IMR-90 (cell line): ENCODE measurements at regions not wholly inside any gene's neighbourhood (a gene's known extent, or its start where the extent isn't known, plus 50 kb on each side); places are given as distances from the start of the nearest gene placed in this dataset.

Experiments used
- ATAC-seq: fragments of 200-7000 bp; cut with Tn5 transposase; 2 replicates; pipeline ENCODE4 v1.9.1; 2020; ENCODE audit warnings: low read depth, mild to moderate bottlenecking, moderate library complexity
- BruUV-seq: library from RNA; stranded (reverse); fragments of 400-500 nt; replicated peaks from 2 replicates; lab custom pipeline; 2021; lab: Mats Ljungman, UMichigan
- CTCF ChIA-PET: fragments of 300-600 bp; formaldehyde crosslinking; extraction: SDS; loops from one replicate; lab custom pipeline; 2021; ENCODE audit warnings: antibody characterized with exemption; lab: Yijun Ruan, JAX
- POLR2A ChIA-PET: fragments of 300-600 bp; sonication (Branson Sonifier 250); formaldehyde crosslinking; loops from one replicate; lab custom pipeline; 2022; ENCODE audit warnings: antibody characterized with exemption; ENCODE audit not compliant: unreplicated experiment; lab: Charles Lee
- DNase-seq: peaks from one replicate; pipeline ENCODE4 v3.0.0; 2013
- H2AFZ ChIP-seq: replicated peaks from 2 replicates; pipeline ENCODE3; 2013; ENCODE audit warnings: low read length, mild to moderate bottlenecking; ENCODE audit not compliant: poor library complexity
- H2AK5ac ChIP-seq: 2 replicates; pipeline ENCODE4 v1.6.1; 2013; ENCODE audit warnings: low read depth, low read length, inconsistent platforms
- H2AK9ac ChIP-seq: replicated peaks from 2 replicates; pipeline ENCODE3; 2013; ENCODE audit warnings: mild to moderate bottlenecking, low read depth, low read length, moderate library complexity; ENCODE audit not compliant: poor library complexity
- H2BK120ac ChIP-seq: 2 replicates; pipeline ENCODE4 v1.6.1; 2013; ENCODE audit warnings: low read depth, low read length, inconsistent platforms
- H2BK15ac ChIP-seq: 3 replicates; pipeline ENCODE4 v1.6.1; 2013; ENCODE audit warnings: low read depth, low read length, inconsistent platforms
- H2BK20ac ChIP-seq: 2 replicates; pipeline ENCODE4 v1.6.1; 2013; ENCODE audit warnings: low read depth, mild to moderate bottlenecking, inconsistent platforms, low read length, moderate library complexity
- H2BK5ac ChIP-seq: 2 replicates; pipeline ENCODE4 v1.6.1; 2013; ENCODE audit warnings: mild to moderate bottlenecking, low read depth, low read length, inconsistent platforms; ENCODE audit not compliant: poor library complexity, severe bottlenecking
- H3K14ac ChIP-seq: replicated peaks from 2 replicates; pipeline ENCODE4 v1.6.1; 2013; ENCODE audit warnings: low read depth, low read length, inconsistent platforms
- H3K18ac ChIP-seq: 2 replicates; pipeline ENCODE4 v1.6.1; 2013; ENCODE audit warnings: low read depth, low read length, control low read depth
- H3K23ac ChIP-seq: 2 replicates; pipeline ENCODE4 v1.6.1; 2013; ENCODE audit warnings: low read depth, low read length, inconsistent platforms
- H3K27ac ChIP-seq: 2 replicates; pipeline ENCODE4 v1.5.1; 2013; ENCODE audit warnings: mild to moderate bottlenecking, control low read depth, low read length; ENCODE audit not compliant: insufficient read depth
- H3K27me3 ChIP-seq: 2 replicates; pipeline ENCODE4 v1.6.1; 2013; ENCODE audit warnings: low read length; ENCODE audit not compliant: control insufficient read depth, insufficient read depth
- H3K36me3 ChIP-seq: 2 replicates; pipeline ENCODE4 v1.6.1; 2013; ENCODE audit warnings: low read length, mixed read lengths; ENCODE audit not compliant: control insufficient read depth, insufficient read depth
- H3K4ac ChIP-seq: 2 replicates; pipeline ENCODE4 v1.6.1; 2013; ENCODE audit warnings: low read depth, low read length, inconsistent platforms
- H3K4me1 ChIP-seq: 2 replicates; pipeline ENCODE4 v1.6.1; 2013; ENCODE audit warnings: low read length, mixed read lengths; ENCODE audit not compliant: control insufficient read depth, insufficient read depth
- H3K4me2 ChIP-seq: 2 replicates; pipeline ENCODE4 v1.6.1; 2013; ENCODE audit warnings: low read depth, mild to moderate bottlenecking, control low read depth, low read length, moderate library complexity
- H3K4me3 ChIP-seq: 2 replicates; pipeline ENCODE4 v1.5.1; 2013; ENCODE audit warnings: low read depth, mild to moderate bottlenecking, control low read depth, low read length, moderate library complexity; ENCODE audit not compliant: insufficient read depth
- H3K56ac ChIP-seq: 2 replicates; pipeline ENCODE4 v1.6.1; 2013; ENCODE audit warnings: low read length, inconsistent platforms; ENCODE audit not compliant: insufficient read depth; ENCODE audit errors: extremely low read depth
- H3K79me1 ChIP-seq, 2 experiments: 2 replicates each; pipeline ENCODE4 v1.6.1; 2013; ENCODE audit warnings: low read length in 2 of 2, inconsistent platforms in 1 of 2, low read depth in 1 of 2
- H3K9ac ChIP-seq: 2 replicates; pipeline ENCODE4 v1.6.1; 2013; ENCODE audit warnings: low read depth, low read length, control low read depth
- H3K9me1 ChIP-seq: 2 replicates; pipeline ENCODE4 v1.6.1; 2013; ENCODE audit warnings: low read length, inconsistent platforms; ENCODE audit not compliant: insufficient read depth
- H3K9me3 ChIP-seq: 2 replicates; pipeline ENCODE4 v1.6.1; 2013; ENCODE audit warnings: low read length; ENCODE audit not compliant: control insufficient read depth, insufficient read depth
- H4K20me1 ChIP-seq: 2 replicates; pipeline ENCODE4 v1.6.1; 2013; ENCODE audit warnings: low read length, inconsistent platforms; ENCODE audit not compliant: insufficient read depth
- H4K5ac ChIP-seq: 2 replicates; pipeline ENCODE4 v1.6.1; 2013; ENCODE audit warnings: mild to moderate bottlenecking, low read depth, low read length, control low read depth
- H4K8ac ChIP-seq, 2 experiments: 2 replicates each; pipeline ENCODE4 v1.6.1; 2013; ENCODE audit warnings: low read depth in 2 of 2, low read length in 2 of 2, control low read depth in 1 of 2, inconsistent platforms in 1 of 2
- H4K91ac ChIP-seq: 2 replicates; pipeline ENCODE4 v1.6.1; 2013; ENCODE audit warnings: low read depth, low read length, inconsistent platforms; ENCODE audit not compliant: insufficient read depth
- MXI1 ChIP-seq: IDR thresholded peaks from 2 replicates; pipeline ENCODE4 v1.6.1; 2012; ENCODE audit warnings: low read depth, mild to moderate bottlenecking, low read length, moderate library complexity, borderline replicate concordance
- RAD21 ChIP-seq: IDR thresholded peaks from 2 replicates; pipeline ENCODE4 v1.6.1; 2012; ENCODE audit warnings: low read length, improper control_type of control experiment
- RFX5 ChIP-seq: IDR thresholded peaks from 2 replicates; pipeline ENCODE4 v1.8.0; 2012; ENCODE audit warnings: low read depth, mild to moderate bottlenecking, low read length, moderate library complexity
- WGBS, 2 experiments: methylation state at CpG; one replicate each; pipeline versions ENCODE4 v1.1.5 to v1.1.7; 2013; ENCODE audit warnings: missing lambda C conversion rate in 2 of 2; ENCODE audit not compliant: insufficient read length in 1 of 2; ENCODE audit errors: extremely low coverage in 2 of 2; 5-methylcytosine and 5-hydroxymethylcytosine counted together
- dilution Hi-C: fragments of 300-500 bp; cut with HindIII; formaldehyde crosslinking; loops from one replicate; pipeline ENCODE4 v1.14.3; 2018; ENCODE audit warnings: low sequenced_read_pairs; ENCODE audit not compliant: unreplicated experiment
- in situ Hi-C: fragments of 300-500 bp; cut with MboI; formaldehyde crosslinking; loops from 3 replicates; pipeline ENCODE4 v1.14.3; 2019; ENCODE audit warnings: low sequenced_read_pairs, inconsistent platforms, mixed read lengths
- intact Hi-C: fragments of 100-400 bp; cut with micrococcal nuclease; formaldehyde crosslinking; loops from 2 replicates; pipeline ENCODE4 v1.10.0; 2022
- TF ChIP-seq, protein P1 (sequence below): fragments of 150-350 bp; IDR thresholded peaks from 2 replicates; pipeline ENCODE4 v1.6.1; 2017; ENCODE audit warnings: mild to moderate bottlenecking, antibody characterized with exemption, low read length, low read depth

DNA sequence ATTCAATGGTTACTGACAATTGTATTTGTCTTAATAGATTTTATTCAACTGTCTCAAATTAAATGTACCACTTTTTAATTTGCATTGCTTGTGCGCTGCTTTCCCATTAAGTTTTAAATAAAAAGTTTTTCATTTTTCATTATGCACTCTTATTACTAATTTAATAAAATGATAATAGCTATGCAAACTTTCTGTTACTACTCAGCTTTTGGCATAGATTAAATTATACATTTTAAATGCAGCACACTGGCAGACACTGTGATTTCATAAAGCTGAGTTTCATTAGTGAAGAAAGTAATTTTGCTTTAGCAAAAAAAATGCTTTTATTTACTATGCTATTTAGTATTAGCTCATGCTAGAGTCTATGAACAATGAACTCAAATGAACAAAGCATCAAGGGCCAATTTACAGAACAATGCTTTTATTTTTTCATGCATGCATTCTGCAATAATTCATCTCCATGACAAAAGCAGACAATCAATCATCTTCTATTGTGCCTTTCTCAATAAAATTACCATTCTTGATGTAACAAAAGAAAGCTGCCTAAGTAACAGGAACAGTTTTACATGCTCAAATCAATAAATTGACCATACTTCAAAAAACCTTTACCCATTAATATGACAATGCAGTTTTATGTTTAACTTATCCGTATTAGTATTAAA, 595.2 kb upstream of the ARRDC3 start:
- H4K5ac ChIP-seq: no peak overlapping the region
- H2BK20ac ChIP-seq: no peak overlapping the region
- H3K36me3 ChIP-seq: no peaks in the 10 kb centered on the region
- TF ChIP-seq, protein P1, sequence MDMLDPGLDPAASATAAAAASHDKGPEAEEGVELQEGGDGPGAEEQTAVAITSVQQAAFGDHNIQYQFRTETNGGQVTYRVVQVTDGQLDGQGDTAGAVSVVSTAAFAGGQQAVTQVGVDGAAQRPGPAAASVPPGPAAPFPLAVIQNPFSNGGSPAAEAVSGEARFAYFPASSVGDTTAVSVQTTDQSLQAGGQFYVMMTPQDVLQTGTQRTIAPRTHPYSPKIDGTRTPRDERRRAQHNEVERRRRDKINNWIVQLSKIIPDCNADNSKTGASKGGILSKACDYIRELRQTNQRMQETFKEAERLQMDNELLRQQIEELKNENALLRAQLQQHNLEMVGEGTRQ: no peak
- TF ChIP-seq RAD21: no peak
- no peak for TF ChIP-seq MXI1
- no peak for TF ChIP-seq RFX5
- no peak overlapping the region for H3K4me3 ChIP-seq
- no peak overlapping the region for H3K23ac ChIP-seq
- H2BK120ac ChIP-seq: no peak overlapping the region
- no peaks in the 10 kb centered on the region for H3K9me3 ChIP-seq
- in situ Hi-C loops: no loop called here
- no peaks in the 10 kb centered on the region for H4K20me1 ChIP-seq
- intact Hi-C loops: no loop called here
- dilution Hi-C loops: no loop called here
- CTCF ChIA-PET: interaction anchor here (0.6 kb wide), 1 partner anchor 63 kb away, joined by 3 read pairs; no protein-coding TSS in a partner anchor
- H4K91ac ChIP-seq: no peak overlapping the region
- H3K4me1 ChIP-seq: no peaks in the 10 kb centered on the region
- H2BK15ac ChIP-seq: no peak overlapping the region
- no peak overlapping the region for H2AK5ac ChIP-seq
- H3K9me1 ChIP-seq: no peaks in the 10 kb centered on the region
- H3K79me1 ChIP-seq: no peaks in the 10 kb centered on the region
- WGBS, 2 experiments: no CpG with 5 or more reads among the region's 2 CpGs
- no peak for ATAC-seq
- H3K27ac ChIP-seq: no peak overlapping the region
- POLR2A ChIA-PET: no interaction called here
- H4K8ac ChIP-seq: no peak overlapping the region
- H3K14ac ChIP-seq: no peak overlapping the region
- no peak overlapping the region for H2AK9ac ChIP-seq
- no peak overlapping the region for H3K56ac ChIP-seq
- no TSS peak for BruUV-seq
- H3K27me3 ChIP-seq: no peaks in the 10 kb centered on the region
- H2BK5ac ChIP-seq: no peak overlapping the region
- H3K4ac ChIP-seq: no peak overlapping the region
- no peak overlapping the region for H2AFZ ChIP-seq
- DNase-seq: no peak
- no peak overlapping the region for H3K18ac ChIP-seq
- H3K9ac ChIP-seq: no peak overlapping the region
- no peak overlapping the region for H3K4me2 ChIP-seq
